DMS53 treated with DMSO at 0.1 percent for 48 hours (cell line): ENCODE measurements at regions not wholly inside any gene's neighbourhood (a gene's known extent, or its start where the extent isn't known, plus 50 kb on each side); places are given as distances from the start of the nearest gene placed in this dataset.

ENCODE experiments used
- DNase-seq: peaks from one replicate; lab custom pipeline; 2025; ENCODE audit not compliant: unreplicated experiment; lab: John Stamatoyannopoulos, UW

DNA sequence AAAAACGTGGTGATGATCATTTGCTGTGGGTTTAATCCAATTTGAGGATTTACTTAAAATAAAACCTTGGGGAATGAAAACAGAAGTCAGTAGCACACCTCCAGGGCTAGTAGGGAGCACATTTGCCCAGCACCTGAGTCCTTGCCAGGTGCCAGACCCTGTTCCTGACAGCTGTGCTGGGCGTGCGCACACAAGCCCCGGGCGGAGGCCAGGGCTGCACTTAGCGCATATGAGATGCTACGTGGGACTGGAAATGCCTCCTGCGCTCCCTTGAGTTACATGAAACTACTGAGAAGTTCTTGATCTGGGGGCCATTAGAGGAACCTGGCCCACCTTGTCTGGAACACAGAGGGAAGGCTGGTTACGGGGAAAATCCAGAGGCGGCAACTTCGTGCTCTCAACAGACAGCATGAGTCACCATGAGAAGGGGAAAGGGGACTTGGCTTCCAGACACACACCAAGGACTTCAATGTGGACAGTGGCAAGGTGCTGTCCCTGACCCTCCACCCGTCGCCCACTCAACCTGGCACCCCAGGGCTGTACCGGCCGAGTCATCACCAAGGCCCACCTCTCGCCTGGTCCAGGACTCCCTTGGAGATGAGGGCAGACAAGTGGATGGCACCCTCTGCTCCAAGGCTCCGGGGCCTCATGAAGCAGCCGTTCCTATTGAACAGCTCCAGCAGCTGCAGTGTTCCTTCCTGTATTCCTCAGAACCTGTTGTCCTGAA is 1468.6 kb downstream of the BRD1 start:
- DNase-seq, result no peak

DNA sequence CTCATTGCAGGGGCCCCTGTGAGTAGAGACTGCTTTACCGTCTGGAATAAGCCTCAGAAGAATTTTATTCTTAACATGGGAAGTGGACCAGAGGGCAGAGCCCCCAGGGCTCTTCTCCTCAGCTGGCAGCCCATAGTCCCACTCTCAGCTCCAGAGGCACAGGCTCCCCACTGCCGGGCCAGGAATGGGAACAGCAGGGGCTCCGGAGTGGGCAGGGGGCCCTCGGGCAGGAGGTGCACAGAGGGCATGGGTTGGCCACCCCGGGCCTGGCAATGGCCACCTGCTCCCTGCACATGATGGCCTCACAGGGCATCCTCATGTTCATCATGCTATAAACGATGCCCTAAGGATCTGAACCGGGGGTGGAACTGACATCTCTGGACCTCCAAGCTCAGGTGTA is 1469.7 kb downstream of the BRD1 start:
- no peak for DNase-seq

DNA sequence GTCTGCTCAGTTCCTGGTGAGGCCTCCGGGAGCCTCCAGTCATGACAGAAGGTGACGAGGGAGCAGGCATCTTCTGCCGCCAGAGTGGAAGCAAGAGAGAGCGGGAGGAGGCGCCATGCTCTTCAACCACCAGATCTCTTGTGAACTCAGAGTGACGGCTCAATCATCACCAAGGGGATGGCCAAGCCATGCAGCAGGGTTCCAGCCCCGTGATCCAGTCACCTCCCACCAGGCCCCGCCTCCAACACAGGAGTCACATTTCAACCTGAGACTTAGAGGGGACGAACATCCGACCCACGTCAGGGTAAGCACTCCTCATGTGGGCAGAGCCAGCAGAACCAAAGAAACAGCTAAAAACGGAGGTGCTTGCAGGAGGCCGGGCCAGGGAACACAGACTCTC is 1470.5 kb downstream of the BRD1 start:
- DNase-seq, result no peak

DNA sequence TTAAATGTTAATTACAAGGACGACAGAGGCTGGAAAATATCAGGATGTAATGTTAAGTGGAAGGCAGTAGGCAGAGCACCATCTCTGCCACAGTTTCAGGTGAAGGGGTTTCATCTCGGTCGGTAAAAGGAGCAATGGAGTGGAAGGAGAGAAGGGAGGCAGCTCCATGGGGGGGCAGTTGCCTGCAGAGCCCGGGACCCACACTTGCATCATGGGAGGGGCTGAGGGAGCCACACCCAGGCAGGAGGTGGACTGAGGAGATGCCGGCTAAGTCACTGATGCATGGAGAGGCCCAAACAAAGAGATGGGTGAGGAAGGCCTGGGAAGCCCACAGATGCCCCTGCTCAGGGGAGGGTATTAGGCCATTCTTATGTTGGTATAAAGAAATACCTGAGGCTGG is 1470.9 kb downstream of the BRD1 start:
- no peak for DNase-seq

DNA sequence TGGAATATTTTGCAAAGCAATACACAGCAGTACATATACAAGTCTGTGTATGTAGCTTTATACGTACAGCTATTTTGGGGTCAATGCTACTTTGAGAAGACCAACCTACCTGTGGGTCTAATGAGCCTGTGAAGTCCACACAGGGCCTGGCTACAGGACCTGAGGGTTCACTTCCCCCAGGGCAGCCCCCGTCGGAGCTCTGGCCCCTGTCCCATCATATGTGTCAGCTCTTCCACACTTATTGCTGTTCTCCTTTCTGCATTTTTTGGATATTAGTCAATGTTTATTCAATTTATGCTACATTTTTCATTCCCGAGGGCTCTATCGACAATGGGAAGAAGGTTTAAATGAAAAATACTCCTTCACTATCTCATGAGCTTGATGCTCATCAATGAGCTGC is 1473.6 kb downstream of the BRD1 start:
- no peak for DNase-seq

DNA sequence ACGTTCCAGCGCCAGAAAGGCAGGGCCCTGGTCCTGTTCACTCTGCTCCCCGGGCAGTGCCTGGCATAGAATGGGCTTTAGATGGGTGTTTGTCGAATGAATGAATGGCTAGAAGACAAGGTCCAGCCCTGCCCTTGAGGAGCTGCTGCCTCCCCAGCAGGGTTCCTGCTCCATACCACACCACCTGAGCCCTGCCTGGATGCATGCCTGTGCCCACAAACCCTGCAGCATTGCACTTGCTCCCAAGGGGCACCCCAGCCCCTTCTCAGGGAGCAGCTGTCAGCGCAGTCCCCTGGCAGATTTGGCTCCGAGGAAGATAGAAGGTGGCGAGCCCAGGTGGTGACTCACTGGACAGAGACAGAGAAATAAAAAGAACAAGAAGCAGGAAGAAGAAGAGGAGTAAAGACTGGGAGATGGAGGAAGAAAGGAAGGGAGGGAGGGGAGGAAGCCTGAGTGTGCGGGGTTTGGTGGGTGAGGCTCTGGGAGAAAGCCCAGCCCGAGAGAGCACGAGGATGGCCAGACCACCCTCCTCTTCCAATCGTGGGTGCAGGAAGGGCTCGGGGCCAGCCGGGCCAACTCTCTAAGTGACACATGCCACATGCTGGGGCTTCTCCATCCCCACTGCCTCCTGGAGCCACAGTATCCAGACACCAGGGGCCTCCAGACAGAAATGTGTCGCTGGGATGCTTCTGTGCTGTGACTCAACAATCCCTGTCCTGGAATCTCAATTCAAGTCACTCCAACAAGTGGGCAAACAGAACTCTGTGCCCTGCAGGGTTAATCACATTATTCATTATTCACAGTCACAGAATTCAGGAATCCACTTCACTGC is 1474.3 kb downstream of the BRD1 start:
- no peak for DNase-seq

DNA sequence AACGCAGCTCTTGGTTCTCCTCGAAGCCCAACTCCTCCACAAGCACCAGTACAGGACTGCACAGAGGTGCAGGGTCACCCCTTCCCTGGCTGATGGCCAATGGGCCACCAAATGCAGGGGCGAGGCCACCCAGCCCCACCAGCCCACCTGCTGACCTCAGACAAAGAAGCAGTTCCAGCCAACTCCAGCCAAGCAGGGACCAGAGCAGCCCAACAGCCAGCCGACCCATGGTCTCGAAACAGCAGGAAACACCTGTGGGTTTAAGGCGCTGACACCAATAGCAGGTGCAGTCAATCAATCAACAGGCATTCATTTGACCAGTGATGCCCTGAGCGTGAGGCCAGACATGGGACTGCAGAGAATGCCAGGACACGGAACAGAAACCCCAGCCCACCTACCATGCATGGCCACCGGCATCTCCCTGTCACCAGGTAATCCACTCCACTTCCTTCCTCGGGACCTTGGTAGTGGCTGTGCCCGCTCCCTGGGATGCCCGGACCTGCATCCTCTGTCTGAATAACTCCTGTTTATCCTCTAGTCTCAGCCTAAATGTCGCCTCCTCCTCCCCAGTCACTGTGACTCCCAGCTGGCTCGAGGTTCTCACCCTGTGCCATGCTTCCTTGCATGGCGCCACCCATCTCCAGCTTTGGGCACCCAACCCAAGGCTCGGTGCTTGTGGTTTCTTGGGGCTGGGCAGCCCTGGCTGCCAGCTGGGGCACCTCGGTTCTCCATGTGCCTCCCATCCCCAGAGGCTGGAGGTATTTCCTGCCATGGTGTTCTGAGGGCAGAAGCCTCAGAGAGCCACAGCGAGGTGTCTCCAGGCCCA is 1475.4 kb downstream of the BRD1 start:
- no peak for DNase-seq

DNA sequence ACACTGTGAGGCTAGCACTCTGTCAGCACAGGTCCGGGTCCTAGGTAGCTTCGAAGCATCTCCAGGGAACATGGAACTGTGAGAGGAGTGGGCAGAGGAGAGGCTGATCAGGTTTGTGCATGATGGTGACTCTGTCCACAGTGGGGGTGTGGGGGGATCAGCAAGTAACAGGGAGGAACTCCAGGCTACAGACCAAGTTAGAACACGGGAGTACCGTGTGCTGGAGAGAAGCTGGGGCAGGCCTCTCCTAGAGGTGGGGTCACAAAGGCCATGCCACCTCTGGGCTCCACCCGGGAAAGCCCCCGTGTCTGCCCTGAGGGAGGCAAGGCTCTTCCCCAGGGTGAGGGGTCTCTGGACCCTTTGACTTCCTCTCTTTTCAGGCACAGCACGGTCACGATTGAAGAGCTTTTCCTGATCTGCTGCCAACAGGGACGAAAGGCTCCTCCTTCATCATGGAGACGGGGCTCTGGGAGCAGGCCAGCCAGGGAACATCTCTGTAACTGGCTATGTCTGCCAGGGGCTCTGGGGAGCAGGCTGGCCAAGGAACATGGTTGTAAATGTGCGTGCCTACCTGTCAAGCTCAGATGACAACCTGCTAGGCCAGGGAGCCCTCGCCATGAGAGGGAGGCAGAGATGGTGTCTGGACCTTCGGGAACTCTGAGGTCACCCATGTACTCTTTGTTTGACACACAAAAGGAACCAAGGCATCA is 1476.1 kb downstream of the BRD1 start:
- no peak for DNase-seq

DNA sequence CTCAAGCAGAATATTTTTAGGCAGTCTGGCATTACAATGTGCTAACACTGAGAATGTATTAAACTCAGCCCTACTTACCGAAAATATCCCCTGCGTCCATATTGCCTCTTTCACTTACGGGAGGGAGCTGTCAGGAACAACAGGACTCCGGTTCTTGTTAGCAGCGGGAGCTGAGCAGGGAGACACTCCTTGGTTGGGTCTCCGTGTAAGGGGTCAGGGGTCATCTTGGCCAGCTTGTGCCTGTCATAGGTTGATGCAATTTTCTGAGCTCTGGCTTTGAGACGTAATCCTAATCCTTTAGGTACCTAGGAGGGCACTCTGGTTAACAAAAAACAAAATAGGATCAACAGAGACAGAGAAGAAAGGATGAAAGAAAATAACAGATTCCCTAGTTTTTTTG is 1477.2 kb downstream of the BRD1 start:
- DNase-seq, result no peak

DNA sequence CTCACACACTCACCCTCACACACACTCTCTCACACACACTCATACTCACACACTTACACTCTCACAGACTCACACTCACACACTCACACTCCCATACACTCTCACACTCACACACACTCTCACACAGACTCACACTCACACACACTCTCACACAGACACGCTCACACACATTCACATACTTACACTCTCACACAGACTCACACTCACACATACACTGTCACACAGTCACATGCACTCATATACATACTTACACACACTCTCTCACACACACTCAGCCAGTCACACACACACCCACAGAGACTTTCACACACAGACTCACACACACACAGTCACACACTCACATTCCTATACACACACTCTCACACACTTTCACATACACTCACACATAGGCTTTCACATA is 1478.8 kb downstream of the BRD1 start:
- DNase-seq, result no peak

DNA sequence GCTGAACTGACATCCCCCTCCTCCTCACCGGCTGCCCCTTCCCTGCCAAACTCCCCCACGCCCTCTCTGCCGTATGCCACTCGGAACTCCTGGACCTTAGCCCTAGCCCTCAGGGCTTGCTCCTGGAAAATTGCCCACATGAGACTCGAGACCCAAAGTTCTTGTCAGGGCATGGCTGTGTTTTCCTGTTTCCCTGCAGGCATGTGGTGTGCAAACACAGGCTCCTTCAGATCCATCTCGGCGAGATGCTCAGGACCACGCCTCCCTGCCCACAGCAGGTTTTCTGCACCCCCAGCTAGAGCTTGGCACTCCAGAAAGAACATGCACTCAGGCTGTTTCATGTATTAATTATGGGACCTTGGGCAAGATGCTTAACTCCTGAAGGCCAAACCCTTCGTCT is 1480.4 kb downstream of the BRD1 start:
- DNase-seq, result no peak

DNA sequence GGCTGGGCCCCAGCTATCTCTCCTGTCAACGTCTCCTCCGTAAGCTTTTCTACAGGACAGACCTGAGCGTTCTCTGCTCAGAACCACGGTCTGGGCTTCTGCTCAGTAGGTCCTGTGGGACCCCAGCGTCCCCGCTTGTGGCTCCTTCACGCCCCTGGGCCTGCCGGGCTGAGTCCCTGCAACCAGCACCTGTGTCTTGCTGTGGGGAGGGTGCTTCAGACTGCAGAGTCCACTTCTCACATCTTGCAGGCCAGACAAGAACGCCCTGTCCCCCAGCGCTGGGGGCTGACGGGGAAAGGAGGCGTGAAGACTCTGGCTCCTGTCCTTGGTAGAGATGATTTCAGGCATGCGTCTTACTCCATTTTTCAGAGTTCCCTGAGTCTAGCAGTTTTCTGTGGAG is 1480.8 kb downstream of the BRD1 start:
- DNase-seq, result no peak

DNA sequence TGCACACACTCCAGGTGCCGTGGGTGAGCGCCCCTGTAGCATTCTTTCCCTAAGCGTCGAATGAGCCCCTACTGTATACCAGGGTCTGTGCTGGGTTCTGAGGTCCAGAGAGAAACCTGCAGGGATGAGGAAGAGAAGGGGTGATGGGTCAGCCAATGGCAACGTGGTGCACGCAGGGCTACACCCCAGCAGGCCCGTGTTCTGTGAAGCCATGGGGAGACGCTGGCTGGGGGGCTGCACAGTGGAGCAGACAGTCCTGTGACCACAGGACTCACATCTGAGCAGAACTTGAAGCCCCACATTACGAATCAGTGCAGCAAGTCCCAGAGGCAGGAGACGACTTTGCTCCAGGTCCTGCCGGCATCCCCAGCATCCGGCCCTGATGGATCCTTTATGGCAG is 1481.4 kb downstream of the BRD1 start:
- DNase-seq, result no peak

DNA sequence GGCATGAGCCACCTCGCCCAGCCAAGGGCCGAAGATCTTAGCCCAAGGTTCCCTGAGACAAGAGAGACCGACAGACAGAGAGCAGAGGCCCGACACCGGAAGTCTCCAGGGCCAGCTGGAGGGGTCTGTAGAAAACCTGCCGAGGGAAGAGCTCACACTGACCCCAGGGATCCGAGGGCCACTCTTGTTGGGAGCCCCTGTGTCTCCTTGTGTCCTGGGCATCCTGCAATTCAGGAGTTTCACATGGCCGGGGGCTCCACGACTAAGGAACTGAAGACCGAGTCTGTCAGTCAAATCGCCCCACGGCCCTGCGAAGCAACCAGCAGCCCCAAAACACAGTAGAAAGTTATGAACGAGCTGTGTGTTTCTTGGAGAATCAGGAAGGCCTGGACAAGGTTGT is 1482.0 kb downstream of the BRD1 start:
- DNase-seq, result no peak

DNA sequence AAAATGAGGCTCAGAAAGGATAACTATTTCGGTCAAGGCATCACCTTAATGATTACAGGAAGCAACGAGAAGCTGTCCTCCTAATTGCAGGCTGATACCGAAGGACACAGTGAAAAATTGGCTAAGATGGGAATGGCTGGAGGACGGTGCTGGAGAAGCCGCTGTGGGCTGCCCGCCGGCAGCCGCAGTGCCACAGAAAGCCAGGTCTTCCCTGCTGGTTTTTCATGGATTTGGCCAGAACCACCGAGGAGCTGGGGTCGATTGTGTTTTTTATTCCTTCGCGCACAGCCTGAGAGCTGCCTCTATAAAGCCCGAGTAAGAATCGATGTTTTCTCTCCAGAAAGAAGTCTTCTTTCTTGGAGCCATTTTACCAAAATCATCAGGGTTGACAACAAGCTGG is 1484.2 kb downstream of the BRD1 start:
- DNase-seq, result no peak

DNA sequence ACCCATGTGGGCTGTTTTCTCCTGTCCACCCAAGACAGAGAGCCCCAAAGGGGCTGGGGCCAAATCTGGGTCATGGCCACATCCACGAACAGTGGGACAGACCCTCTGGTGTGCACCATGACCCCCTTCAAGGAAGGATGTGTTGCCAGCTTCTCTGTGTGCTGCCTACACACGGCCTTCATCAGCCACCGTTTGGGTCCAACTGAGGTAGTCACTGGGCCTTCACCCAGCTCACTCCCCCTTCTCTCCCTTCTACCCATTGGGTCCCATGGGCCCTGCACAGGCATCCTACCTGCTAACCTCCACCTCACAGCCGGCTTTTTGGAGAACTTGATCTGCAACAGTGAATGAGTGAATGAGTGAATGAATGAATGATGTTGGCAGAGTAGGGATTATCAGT is 1484.9 kb downstream of the BRD1 start:
- DNase-seq, result no peak

DNA sequence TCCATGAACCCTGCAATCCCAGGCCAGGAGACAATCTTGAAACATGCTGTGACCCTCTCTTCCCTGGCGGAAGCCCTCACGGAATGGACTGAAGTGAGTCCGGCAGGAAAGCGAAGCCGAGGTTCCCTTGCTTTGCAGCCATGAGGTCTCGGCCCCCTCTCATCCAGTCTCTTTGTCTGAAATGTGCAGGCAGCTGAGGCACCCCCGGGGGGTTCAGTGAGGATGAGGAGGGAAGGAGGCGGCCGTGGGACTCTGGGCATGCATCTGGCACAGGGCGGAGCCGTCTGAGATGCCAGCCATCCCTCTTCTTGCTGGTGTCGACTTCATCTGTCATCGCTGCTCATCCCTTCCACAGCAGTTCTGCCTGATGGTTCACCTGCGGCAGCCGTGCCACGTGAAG is 1485.7 kb downstream of the BRD1 start:
- DNase-seq, result no peak

DNA sequence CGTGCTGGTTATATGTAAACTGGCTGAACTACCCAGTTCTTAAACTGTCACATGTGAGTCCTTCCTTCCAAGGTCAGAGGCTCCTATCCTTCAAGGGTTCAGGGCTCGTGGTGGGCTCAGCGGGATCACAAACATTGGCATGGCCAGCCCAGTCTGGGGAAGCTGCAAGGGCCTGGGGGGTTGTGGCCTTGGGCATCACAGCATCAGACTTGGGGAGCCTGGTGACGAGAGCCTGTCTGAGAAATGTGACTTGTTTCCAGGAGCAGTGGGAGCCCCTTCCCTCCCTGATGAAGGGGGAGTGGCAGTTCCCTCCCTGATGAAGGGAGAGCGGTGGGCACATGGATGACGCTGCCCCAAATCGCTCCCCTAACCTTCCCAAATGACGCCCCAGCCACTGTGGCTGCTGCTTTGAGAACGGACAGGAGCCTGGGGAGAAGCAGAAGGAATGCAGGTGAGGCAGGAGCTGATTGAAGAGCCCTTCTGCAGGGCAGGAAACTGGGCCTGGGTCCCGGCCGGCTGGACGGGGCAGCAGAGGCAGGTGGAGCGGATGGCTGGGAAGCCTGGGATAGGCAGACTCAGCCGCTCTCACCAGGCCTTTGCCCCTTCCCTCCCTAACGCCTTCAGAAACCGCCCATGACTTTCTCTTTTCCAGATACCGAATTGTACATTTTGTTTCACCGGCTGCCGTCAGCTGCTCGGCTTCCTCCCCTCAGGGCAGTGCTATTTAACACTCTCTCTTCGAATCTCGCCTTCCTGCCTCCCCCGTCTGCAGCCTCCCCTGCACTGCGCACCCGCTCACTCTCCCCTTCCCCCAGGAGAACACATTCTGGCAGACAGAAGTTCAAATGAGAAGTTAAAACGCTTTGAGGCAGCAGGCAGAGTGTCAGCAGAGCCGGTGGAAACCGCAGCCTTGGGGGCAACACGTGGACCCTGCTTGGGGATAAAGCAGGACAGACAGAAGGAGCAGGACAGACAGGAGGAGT is 1486.7 kb downstream of the BRD1 start:
- no peak for DNase-seq

DNA sequence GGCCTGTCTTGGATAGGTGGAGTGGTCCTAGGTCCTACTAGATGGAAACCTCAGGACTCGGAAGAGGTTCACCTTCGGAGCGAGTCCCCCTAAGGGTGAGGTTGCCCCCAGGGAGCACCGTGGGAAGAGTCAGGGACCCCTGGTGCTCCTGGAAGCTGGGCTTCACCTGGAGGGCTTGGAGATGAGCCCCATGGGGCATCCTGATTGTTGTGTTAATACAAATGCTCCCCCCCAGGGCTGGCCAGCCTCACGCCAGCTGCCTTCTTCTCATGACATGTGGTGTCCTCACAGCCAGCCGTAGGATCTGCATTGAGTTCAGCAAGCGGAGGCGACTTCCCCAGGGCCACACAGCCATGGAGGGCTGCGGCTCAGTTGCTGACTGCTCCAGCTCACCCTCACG is 1487.5 kb downstream of the BRD1 start:
- DNase-seq, result no peak
